NCI-H510A treated with DMSO at 0.1 percent for 48 hours (cell line): ENCODE measurements at regions not wholly inside any gene's neighbourhood (a gene's known extent, or its start where the extent isn't known, plus 50 kb on each side); places are given as distances from the start of the nearest gene placed in this dataset.

Source experiments
- DNase-seq: peaks from one replicate; lab custom pipeline; 2025; lab: John Stamatoyannopoulos, UW

DNA sequence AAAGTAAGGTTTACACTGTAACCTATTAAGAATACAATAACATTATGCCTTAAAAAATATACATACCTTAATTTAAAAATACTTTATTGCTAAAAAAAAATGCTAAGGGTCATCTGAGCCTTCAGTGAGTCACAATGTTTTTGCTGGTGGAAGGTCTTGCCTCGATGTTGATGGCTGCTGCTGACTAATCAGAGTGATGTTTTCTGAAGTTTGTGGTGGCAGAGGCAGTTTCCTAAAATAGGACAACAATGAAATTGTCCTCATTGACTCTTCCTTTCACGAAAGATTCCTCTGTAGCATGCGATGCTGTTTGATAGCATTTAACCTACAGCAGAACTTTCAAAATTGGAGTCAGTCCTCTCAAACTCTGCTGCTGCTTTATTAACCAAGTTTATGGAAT lies 97.6 kb downstream of the FAT3 start:
- no peak for DNase-seq

GRCh38 chr11:92324890-92325289 lies 100.3 kb downstream of the FAT3 start:
- no peak for DNase-seq

DNA sequence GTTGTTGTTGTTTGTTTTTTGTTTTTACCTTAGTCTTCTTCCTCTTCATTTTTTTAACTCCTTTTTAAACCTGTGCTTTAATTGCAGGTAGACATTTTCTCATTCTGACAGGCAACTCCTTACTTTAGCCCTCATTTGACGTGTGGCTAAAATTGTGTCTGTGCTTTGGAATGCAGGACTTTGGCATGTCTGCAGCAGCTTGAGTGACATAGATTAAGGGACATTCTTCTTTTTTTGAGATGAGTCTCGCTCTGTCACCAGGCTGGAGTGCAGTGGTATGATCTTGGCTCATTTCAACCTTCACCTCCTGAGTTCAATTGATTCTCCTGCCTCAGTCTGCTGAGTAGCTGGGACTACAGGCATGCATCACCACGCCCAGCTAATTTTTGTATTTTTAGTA lies 100.8 kb downstream of the FAT3 start:
- DNase-seq = no peak

DNA sequence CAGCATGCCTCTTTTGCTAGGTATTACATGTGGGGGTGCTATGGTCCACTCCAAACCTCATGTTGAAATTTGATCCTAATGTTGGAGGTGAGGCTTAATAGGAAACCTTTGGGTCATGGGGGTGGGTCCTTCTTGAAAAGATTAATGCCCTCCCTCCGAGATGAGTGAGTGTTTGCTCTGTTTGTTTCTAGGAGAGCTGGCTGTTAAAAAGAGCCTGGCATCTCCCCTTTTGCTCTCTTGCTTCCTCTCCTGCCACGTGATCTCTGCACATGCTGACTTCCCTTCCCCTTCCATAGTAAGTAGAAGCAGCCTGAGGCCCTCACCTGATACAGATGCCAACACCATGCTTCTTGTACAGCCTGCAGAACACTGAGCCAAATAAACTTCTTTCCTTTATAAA lies 104.5 kb downstream of the FAT3 start:
- DNase-seq = peak; percentile 48

DNA sequence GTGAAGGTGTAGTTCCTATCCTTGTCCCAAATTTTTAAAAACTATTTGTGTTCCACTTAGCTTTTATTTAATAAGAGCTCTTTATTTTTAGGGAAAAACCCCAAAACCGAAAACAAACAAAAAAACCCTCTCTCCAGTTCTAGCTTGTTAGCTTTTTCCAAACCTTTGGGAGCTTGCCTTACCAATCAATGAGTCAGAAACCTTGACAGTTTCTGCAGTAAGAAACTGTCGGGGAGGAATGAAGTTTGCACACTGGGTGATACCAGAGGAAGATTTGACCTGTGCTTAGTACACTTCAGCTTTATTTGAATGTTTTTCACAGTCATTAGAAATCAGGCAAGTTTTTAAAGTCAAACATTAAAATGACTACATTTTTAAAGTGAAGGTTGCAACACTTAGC lies 105.0 kb downstream of the FAT3 start:
- DNase-seq = no peak

- no peak for DNase-seq
These were observed 105.5 kb downstream of the FAT3 start for GRCh38 chr11:92330114-92330513.

DNA sequence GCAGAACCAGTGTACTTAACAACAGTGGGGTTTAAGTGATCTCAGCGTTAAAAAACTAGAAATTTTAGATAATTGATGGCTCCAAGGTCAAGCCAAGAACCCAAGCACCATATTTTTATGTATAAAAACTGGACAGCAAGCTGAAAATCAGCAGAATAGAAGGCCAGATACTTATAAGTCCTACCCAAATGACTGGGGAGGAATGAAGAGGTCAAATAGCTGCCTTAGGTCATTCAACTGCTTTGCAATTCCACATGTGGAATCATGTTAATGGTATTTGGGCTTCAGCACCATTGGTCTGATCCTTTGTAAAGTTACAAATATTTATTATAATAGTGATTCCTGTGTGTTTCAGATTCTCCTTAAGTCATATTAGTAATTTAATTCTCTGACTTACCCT lies 108.4 kb downstream of the FAT3 start:
- no peak for DNase-seq

- DNase-seq = no peak
These were observed 116.2 kb downstream of the FAT3 start for GRCh38 chr11:92340839-92341238.

DNA sequence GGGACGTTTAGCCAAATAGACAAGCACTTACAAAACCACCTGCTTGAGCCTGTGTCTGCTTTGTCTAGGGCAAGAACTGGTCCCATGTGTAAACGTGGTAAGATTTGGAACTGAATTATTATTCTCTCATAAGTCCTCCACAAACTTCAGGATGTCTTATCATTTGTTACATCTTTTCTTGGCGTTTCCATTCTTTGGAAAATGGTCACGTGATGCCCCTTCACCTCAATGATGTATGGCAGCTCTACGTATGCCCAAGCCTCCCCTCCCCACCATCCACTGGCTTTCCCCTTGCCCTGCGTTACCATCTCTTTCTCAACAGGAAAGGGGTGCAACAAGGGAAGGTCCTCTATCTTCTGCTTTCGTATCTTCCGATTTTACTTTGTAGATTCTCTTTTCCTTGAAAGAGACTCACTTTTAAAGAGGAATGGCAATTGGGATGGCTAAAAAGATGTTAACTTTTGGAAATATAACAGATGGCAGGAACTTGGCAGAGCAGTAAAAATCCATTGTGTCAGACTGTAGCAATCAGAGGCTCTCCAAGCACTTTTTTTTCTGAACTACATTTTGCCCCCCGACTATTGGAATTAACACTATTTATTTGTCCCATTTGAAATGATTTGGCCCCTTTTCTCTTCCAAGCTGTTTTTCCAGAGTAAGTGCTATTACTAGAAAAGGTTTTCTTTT lies 117.6 kb downstream of the FAT3 start:
- no peak for DNase-seq

GRCh38 chr11:92342886-92343285 lies 118.3 kb downstream of the FAT3 start:
- no peak for DNase-seq

DNA sequence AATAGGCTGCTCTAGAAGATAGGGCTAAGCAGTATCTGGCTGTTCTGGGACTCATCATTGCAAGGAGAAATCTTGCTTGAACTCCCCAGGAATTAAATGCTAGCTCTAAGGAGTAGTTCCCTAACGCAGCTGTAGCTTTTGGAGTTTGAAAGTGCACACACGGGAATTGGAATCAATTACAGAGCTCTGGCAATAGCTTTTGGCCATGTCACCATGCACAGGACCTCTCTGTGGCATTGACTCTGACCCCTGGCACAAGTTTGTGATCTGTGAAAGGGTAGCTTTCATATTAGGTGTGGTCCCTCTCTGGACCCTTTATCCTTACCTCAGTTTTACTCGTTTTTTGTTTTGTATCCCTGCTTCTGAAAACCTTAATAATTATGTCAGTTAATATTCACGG lies 121.6 kb downstream of the FAT3 start:
- no peak for DNase-seq

- DNase-seq = no peak
These were observed 122.8 kb downstream of the FAT3 start for GRCh38 chr11:92347454-92347853.

DNA sequence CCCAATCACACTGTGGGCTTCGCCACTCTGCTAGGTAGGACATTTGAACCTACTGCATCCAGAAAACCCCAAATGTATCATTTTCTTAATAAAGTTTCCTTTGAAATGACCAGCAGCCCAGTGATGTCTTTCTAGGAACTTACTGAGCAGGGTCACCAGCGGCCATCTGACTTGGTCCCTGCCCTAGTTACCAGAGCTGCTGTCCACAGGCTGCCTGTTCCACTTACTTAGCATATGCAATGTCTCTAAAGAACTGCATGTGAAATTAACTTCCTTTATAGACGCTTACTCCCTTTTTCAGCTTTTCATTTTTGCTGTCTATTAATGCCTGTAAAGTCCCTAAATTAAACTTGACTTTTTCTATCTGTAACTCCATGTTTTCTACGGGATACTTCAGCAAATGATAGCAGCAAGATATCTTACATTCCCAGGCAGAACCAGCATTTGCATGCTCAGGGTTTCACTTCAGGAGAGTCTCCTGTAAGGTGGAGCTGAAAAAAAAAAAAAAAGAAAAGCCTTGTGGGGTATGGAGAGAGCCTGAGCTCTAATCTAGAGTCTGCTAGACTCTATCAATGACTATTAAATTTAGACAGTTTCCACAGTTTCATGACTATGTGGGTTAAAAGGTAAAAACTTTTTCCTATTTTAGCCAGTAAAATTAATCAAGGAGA lies 125.0 kb downstream of the FAT3 start:
- no peak for DNase-seq

DNA sequence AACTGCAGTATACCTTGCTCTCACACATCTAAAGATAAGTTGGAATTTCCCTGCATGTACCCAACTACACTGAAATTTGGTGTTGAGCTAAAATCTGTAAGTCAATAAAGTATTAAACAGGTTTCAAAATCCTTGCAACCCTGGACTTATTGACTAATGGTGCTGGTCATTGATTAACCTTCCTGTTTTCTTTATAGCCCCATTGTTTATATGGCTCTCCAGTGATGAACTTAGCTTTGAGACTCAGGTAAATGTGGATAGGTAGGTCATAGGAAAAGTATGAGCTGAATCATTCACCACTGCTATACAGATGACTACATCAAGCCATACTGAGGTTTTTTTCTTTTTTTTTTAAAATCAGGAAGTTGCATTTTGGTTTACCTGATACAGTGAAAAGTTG lies 132.7 kb downstream of the FAT3 start:
- DNase-seq = no peak

- DNase-seq = no peak
These were observed 133.2 kb downstream of the FAT3 start for GRCh38 chr11:92357841-92358240.

DNA sequence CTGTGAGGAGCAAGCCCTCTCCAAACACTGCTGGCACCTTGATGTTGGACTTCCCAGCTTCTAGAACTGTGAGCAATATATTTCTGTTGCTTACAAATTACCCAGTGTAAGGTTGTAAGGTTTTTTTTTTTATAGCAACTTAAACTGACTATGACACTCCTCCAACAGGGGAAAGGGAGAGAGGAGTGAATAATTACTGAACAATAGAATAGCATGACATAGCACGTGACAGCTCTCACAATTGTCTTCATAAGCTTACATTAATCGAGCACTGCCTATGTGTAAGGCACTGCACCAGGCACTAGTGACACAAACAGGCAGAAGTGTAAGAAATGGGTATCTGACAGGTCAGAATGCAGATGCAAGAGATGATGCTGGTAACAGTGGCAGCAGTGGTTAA lies 136.9 kb downstream of the FAT3 start:
- DNase-seq = no peak

DNA sequence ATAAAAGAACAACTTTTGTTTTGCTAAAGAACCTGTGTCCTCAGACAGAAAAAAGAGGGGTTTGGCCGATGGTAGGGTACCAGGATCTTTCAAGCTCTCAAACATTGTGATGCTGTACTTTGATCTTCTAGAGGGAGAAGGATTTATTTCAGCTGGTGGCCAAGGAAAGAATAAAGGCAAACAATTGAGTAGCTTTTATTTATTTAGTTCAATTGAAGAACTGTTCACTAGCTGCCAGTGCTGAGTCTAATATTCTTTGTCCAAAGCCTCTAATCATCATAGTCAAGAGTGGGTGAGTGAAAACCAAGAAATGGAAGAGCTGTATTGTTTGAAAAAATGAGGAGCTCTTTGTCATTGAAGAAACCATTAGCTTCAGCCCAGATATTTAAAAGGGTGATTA lies 138.4 kb downstream of the FAT3 start:
- DNase-seq = peak; percentile 71

GRCh38 chr11:92364177-92364576 lies 139.6 kb downstream of the FAT3 start:
- DNase-seq = no peak

- DNase-seq = peak; percentile 16
These were observed 151.6 kb downstream of the FAT3 start for GRCh38 chr11:92376146-92376599.

GRCh38 chr11:92376680-92377079 lies 152.1 kb downstream of the FAT3 start:
- no peak for DNase-seq

- no peak for DNase-seq
These were observed 156.3 kb downstream of the FAT3 start for GRCh38 chr11:92380882-92381281.

- no peak for DNase-seq
These were observed 157.7 kb downstream of the FAT3 start for GRCh38 chr11:92382311-92382710.

GRCh38 chr11:92383430-92383829 lies 158.8 kb downstream of the FAT3 start:
- no peak for DNase-seq

DNA sequence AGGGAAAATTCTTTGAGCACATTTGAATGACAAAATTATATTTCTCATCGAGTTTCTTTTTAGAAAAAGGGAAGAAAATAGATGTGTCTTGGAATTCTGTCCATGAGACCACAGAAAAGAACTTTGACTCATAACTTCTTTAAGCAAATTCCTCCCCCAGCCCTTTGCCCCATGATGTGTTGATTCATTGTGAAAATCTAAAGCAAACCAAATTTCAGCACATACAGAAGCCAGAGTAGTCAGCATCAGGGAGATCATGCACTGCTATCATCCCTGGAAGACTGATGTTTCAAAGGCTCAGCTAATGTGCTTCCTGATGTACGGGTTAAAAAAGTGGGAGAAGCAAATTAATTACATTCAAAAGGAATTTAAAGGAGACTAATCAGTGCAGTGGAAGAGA lies 159.7 kb downstream of the FAT3 start:
- no peak for DNase-seq
